ENCODE measurements at regions not wholly inside any gene's neighbourhood (a gene's known extent, or its start where the extent isn't known, plus 50 kb on each side); places are given as distances from the start of the nearest gene placed in this dataset.
"Not testable (repeated sequence)": the region's sequence is repeated elsewhere in the genome, so short reads cannot be mapped to it uniquely, and the experiment has no call there.

DNA sequence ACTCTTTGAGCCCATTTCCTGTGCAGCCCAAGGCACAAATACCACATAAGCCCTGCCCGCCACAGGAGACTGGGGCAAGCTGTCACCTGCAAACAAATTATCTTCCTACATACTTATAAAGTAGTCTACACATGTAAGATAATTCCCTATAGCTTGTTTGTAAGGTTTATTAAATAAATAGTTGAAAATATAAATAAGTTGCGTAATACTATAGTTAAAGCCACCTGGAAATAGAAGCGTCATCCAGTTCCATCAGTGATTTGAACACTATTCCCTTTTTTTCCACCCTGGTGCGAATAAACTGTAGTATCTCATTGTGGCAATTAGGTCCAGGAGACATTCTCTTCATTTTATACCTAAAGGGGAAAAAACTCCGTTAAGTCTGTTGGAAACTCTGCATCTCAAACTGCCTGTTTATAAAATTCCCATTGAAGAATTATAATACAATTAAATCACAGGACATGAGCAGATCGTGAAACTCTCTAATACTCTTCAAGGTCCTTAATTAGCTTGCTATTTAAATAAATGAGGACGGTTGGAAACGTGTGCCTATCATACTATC is 66.7 kb upstream of the CCT8L2 start:
- not testable (repeated sequence) for DNase-seq

DNA sequence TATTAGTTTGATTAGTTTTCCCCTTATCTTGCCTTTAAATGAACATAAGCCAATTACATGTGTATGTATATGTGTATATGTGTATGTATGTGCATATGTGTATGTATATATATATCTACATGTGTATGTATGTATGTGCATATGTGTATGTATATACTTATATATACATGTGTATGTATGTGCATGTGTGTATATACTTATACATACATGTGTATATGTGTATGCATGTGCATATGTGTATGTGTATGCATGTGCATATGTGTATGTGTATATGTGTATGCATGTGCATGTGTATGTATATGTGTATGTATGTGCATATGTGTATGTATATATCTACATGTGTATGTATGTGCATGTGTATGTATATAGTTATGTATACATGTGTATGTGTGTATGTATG is 65.5 kb upstream of the CCT8L2 start:
- DNase-seq, result no peak

DNA sequence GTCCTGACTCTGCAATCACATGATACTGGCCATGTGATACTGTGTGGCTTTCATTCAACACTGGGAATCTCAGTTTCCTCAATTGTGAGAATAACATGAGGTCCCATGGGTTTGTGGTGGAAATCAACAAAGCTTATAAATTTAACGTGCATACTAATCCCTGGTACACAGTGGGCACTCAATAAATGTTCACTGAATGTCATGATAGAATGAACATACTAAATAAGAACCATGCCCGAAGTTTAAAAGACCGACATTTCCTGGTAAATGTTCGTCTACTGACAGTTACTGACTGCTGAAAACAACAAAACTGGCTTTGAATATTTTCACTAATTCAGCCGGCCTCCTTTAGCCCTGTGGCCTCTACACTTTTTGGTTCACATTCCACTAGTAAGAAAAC is 62.3 kb upstream of the CCT8L2 start:
- no peak for DNase-seq

DNA sequence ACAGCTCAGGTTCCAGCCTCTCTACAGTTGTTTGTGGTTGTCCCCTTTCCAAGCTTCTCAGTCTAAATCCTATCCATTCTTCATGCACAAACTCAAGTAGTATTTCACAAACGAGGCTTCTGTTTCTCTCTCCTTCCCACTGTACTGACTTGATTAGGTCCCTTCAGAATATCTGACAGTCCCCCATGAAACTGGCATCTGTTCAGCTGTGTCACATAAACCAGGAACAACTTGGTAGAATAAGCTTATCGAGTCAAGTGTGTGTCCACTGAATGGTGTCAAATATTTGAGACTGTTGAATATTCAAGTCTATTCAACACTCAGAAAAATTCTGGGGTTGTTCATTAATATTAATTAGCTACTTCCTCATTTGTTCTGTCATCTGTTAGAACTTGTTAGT is 61.7 kb upstream of the CCT8L2 start:
- not testable (repeated sequence) for DNase-seq

DNA sequence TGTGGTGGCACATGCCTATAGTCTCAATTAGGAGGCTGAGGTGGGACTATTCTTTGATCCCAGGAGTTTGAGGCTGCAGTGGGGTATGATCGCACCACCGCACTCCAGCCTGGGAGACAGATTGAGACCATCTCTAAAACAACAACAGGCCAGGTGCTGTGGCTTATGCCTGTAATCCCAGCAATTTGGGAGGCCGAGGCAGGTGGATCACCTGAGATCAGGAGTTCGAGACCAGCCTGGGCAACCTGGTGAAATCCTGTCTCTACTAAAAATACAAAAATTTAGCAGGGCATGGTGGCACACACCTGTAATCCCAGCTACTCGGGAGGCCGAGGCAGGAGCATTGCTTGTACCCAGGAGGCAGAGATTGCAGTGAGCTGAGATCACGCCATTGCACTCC is 60.6 kb upstream of the CCT8L2 start:
- DNase-seq, result not testable (repeated sequence)

DNA sequence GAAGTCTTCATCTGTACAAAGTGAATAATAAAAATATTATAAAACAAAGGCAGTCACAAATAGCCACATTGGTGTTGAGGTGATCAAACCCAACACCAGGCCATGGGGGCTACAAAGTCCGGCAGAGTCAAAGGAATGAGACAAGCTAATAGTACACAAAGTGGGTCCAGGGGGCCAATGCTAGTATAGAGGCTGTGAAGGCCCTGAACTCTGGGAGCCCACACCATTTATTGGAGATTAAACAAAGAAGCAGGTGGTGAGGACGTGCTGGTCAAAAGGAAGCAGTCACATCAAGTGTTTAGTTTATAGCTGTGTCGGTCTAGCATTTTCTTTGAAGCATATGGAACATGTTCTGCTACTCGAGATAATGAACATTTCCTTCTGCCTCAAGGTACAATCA is 58.6 kb upstream of the CCT8L2 start:
- DNase-seq, result peak; percentile 0

All from dermis blood vessel endothelial cell (primary cell).